ENCODE measurements at regions not wholly inside any gene's neighbourhood (a gene's known extent, or its start where the extent isn't known, plus 50 kb on each side); places are given as distances from the start of the nearest gene placed in this dataset.
"Not testable (repeated sequence)": the region's sequence is repeated elsewhere in the genome, so short reads cannot be mapped to it uniquely, and the experiment has no call there.

- DNase-seq: no peak
- Mint-ChIP-seq H3K36me3 (no peaks in the 10 kb centered on the region), H3K4me3 (no peak overlapping the region), H3K27ac (no peak overlapping the region), H3K27me3 (no peaks in the 10 kb centered on the region), H3K9me3 (no peaks in the 10 kb centered on the region), H3K4me1 (no peaks in the 10 kb centered on the region)
- CTCF ChIA-PET: no interaction called here
These were observed 180.2 kb downstream of the TFAP2B start for GRCh38 chr6:50998905-50999304.

GRCh38 chr6:51001399-51001798 lies 182.7 kb downstream of the TFAP2B start:
- Mint-ChIP-seq H3K36me3 (no peaks in the 10 kb centered on the region), H3K9me3 (no peaks in the 10 kb centered on the region), H3K27ac (no peak overlapping the region), H3K4me3 (no peak overlapping the region), H3K27me3 (no peaks in the 10 kb centered on the region), H3K4me1 (no peaks in the 10 kb centered on the region)
- DNase-seq: no peak
- CTCF ChIA-PET: no interaction called here

DNA sequence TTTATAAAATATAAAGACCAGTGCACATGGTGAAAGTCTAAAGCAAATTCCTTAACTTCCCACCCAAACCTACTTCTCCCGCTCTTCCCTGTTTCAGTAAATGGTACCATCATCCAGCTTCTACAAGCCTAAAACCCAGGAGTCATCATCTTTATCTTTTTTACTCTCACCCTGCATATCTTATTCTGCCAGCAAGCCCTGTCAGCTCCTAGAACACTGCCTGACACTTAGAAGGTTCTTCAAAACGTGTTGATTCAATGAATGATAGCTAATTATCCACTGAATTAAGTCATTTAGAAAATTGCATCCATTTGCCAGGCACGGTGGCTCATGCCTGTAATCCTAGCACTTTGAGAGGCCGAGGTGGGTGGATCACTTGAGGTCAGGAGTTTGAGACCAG lies 185.7 kb downstream of the TFAP2B start:
- Mint-ChIP-seq H3K36me3 (no peaks in the 10 kb centered on the region), H3K27ac (no peak overlapping the region), H3K4me3 (no peak overlapping the region), H3K9me3 (peaks cover 3% of the 10 kb centered on the region), H3K4me1 (no peaks in the 10 kb centered on the region), H3K27me3 (no peaks in the 10 kb centered on the region)
- CTCF ChIA-PET: no interaction called here
- no peak for DNase-seq

- CTCF ChIA-PET: interaction anchor here (0.7 kb wide), 1 partner anchor 190 kb away, joined by 4 read pairs; no protein-coding TSS in a partner anchor
- Mint-ChIP-seq H3K4me1 (no peaks in the 10 kb centered on the region), H3K9me3 (peaks cover 3% of the 10 kb centered on the region), H3K27ac (no peak overlapping the region), H3K4me3 (no peak overlapping the region), H3K36me3 (no peaks in the 10 kb centered on the region), H3K27me3 (no peaks in the 10 kb centered on the region)
- no peak for DNase-seq
These were observed 187.1 kb downstream of the TFAP2B start for GRCh38 chr6:51005779-51006178.

DNA sequence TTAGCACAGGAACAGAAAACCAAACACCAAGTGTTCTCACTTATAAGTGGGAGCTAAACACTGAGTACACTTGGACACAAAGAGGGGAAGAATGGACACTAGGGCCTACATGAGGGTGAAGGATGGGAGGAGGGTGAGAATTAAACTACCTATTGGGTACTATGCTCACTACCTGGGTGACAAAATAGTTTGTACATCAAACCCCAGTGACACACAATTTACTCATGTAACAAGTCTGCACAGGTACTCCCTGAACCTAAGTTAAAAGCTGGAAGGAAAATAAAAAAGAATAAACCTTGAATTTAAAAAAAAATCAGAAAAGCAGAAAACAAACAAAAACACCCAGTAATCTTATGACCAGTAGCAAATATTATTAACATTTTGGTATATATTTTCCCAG lies 188.6 kb downstream of the TFAP2B start:
- CTCF ChIA-PET: no interaction called here
- Mint-ChIP-seq H3K4me3 (no peak overlapping the region), H3K4me1 (no peaks in the 10 kb centered on the region), H3K9me3 (peaks cover 3% of the 10 kb centered on the region), H3K27ac (no peak overlapping the region), H3K27me3 (no peaks in the 10 kb centered on the region), H3K36me3 (no peaks in the 10 kb centered on the region)
- DNase-seq: no peak

DNA sequence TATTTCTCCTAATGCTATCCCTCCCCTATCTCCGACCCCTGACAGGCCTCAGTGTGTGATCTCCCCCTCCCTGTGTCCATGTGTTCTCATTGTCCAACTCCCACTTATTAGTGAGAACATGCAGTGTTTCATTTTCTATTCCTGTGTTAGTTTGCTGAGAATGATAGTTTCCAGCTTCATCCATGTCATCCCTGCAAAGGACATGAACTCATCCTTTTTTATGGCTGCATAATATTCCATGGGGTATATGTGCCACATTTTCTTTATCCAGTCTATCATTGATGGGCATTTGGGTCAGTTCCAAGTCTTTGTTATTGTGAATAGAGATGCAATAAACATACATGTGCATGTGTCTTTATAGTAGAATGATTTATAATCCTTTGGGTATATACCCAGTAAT lies 190.0 kb downstream of the TFAP2B start:
- H3K27ac Mint-ChIP-seq, DNase-seq, H3K9me3 Mint-ChIP-seq, CTCF ChIA-PET, H3K27me3 Mint-ChIP-seq, H3K36me3 Mint-ChIP-seq, H3K4me1 Mint-ChIP-seq, H3K4me3 Mint-ChIP-seq: not testable (repeated sequence)

DNA sequence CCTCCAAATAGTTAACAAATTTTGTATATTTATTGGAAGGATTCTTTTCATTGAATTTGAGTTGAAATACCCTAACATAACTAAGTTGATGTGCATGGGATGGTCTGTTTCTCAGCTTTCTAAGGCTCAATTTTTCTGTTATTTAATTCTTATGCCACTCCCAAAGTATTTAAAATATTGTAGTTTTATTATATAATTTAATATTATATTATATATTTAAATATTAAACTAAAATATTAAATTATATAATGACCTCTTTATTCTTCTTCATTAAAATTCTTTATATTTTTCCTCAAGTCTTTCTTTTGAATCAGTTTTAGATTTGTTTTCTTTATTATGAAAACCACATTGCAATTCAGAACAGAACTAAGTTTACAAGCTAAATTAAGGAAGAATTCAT lies 194.7 kb downstream of the TFAP2B start:
- CTCF ChIA-PET: no interaction called here
- H3K9me3 Mint-ChIP-seq: no peaks in the 10 kb centered on the region

GRCh38 chr6:51015394-51015793 lies 196.7 kb downstream of the TFAP2B start:
- H3K27me3 Mint-ChIP-seq: no peaks in the 10 kb centered on the region
- no peaks in the 10 kb centered on the region for H3K4me1 Mint-ChIP-seq
- no peak overlapping the region for H3K27ac Mint-ChIP-seq
- CTCF ChIA-PET: no interaction called here
- DNase-seq: no peak
- no peaks in the 10 kb centered on the region for H3K36me3 Mint-ChIP-seq
- no peak overlapping the region for H3K4me3 Mint-ChIP-seq
- no peaks in the 10 kb centered on the region for H3K9me3 Mint-ChIP-seq

More for the DNA sequence above, 194.7 kb downstream of the TFAP2B start:
- no peaks in the 10 kb centered on the region for H3K27me3 Mint-ChIP-seq
- H3K27ac Mint-ChIP-seq: no peak overlapping the region
- H3K36me3 Mint-ChIP-seq: no peaks in the 10 kb centered on the region
- no peaks in the 10 kb centered on the region for H3K4me1 Mint-ChIP-seq
- no peak for DNase-seq
- no peak overlapping the region for H3K4me3 Mint-ChIP-seq

- Mint-ChIP-seq H3K4me1 (no peaks in the 10 kb centered on the region), H3K4me3 (no peak overlapping the region), H3K9me3 (no peaks in the 10 kb centered on the region), H3K27me3 (no peaks in the 10 kb centered on the region), H3K27ac (no peak overlapping the region), H3K36me3 (no peaks in the 10 kb centered on the region)
- CTCF ChIA-PET: no interaction called here
- no peak for DNase-seq
These were observed 197.8 kb downstream of the TFAP2B start for GRCh38 chr6:51016489-51016888.

GRCh38 chr6:51019806-51020205 lies 201.1 kb downstream of the TFAP2B start:
- Mint-ChIP-seq H3K9me3 (no peaks in the 10 kb centered on the region), H3K27me3 (no peaks in the 10 kb centered on the region), H3K4me3 (no peak overlapping the region), H3K4me1 (no peaks in the 10 kb centered on the region), H3K36me3 (no peaks in the 10 kb centered on the region), H3K27ac (no peak overlapping the region)
- DNase-seq: no peak
- CTCF ChIA-PET: no interaction called here

DNA sequence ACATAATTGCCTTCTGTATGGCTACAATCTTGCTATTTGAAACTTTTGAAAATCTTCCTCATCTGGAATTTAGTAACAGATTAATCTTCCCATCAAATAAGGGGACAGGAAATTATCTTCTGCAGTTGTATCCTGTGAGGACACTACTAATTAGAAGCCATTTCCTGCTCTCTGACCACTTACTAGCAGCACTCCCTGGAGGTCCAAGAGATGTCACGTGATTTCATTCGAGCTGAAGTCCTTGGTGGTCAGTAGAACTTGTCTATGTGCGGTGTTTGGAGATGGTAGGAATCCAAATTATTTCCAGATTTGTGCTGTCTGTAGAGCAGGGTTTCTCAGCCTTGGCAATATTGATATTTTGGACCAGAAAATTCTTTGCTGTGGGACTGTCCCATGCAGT lies 202.5 kb downstream of the TFAP2B start:
- no peak overlapping the region for H3K4me3 Mint-ChIP-seq
- DNase-seq: no peak
- H3K9me3 Mint-ChIP-seq: no peaks in the 10 kb centered on the region
- no peak overlapping the region for H3K27ac Mint-ChIP-seq
- no peaks in the 10 kb centered on the region for H3K36me3 Mint-ChIP-seq
- H3K4me1 Mint-ChIP-seq: no peaks in the 10 kb centered on the region
- no peaks in the 10 kb centered on the region for H3K27me3 Mint-ChIP-seq
- CTCF ChIA-PET: no interaction called here

GRCh38 chr6:51024126-51024525 lies 205.5 kb downstream of the TFAP2B start:
- no peak for DNase-seq
- peaks cover 1% of the 10 kb centered on the region for H3K9me3 Mint-ChIP-seq
- CTCF ChIA-PET: no interaction called here
- no peaks in the 10 kb centered on the region for H3K4me1 Mint-ChIP-seq
- no peaks in the 10 kb centered on the region for H3K36me3 Mint-ChIP-seq
- no peak overlapping the region for H3K27ac Mint-ChIP-seq
- H3K4me3 Mint-ChIP-seq: no peak overlapping the region
- H3K27me3 Mint-ChIP-seq: no peaks in the 10 kb centered on the region

GRCh38 chr6:51025082-51025777 lies 206.6 kb downstream of the TFAP2B start:
- CTCF ChIA-PET: no interaction called here
- Mint-ChIP-seq H3K4me3 (no peak overlapping the region), H3K36me3 (no peaks in the 10 kb centered on the region), H3K9me3 (peaks cover 1% of the 10 kb centered on the region), H3K4me1 (no peaks in the 10 kb centered on the region), H3K27me3 (no peaks in the 10 kb centered on the region), H3K27ac (no peak overlapping the region)
- no peak for DNase-seq

- H3K9me3 Mint-ChIP-seq: peaks cover 1% of the 10 kb centered on the region
- DNase-seq: no peak
- no peaks in the 10 kb centered on the region for H3K36me3 Mint-ChIP-seq
- H3K4me1 Mint-ChIP-seq: no peaks in the 10 kb centered on the region
- H3K27me3 Mint-ChIP-seq: no peaks in the 10 kb centered on the region
- CTCF ChIA-PET: no interaction called here
- H3K4me3 Mint-ChIP-seq: no peak overlapping the region
- no peak overlapping the region for H3K27ac Mint-ChIP-seq
These were observed 208.8 kb downstream of the TFAP2B start for GRCh38 chr6:51027283-51028065.

- H3K9me3 Mint-ChIP-seq: peaks cover 2% of the 10 kb centered on the region
- no peak overlapping the region for H3K27ac Mint-ChIP-seq
- CTCF ChIA-PET: no interaction called here
- H3K4me1 Mint-ChIP-seq: no peaks in the 10 kb centered on the region
- no peak for DNase-seq
- H3K36me3 Mint-ChIP-seq: no peaks in the 10 kb centered on the region
- no peaks in the 10 kb centered on the region for H3K27me3 Mint-ChIP-seq
- no peak overlapping the region for H3K4me3 Mint-ChIP-seq
These were observed 209.6 kb downstream of the TFAP2B start for GRCh38 chr6:51028276-51028675.
